ENCODE measurements at regions not wholly inside any gene's neighbourhood (a gene's known extent, or its start where the extent isn't known, plus 50 kb on each side); places are given as distances from the start of the nearest gene placed in this dataset.

GRCh38 chr3:30505866-30506520 lies 100.4 kb upstream of the TGFBR2 start:
- Histone ChIP-seq H3F3A (ENCODE audit: insufficient read depth) (no peaks in the 10 kb centered on the region), H3K36me3 (ENCODE audit: low read length) (no peaks in the 10 kb centered on the region), H3K9me2 (replicated peaks; ENCODE audit: insufficient read depth, low read length) (no peaks in the 10 kb centered on the region), H2AFZ (ENCODE audit: low read depth, low read length, severe bottlenecking) (no peak overlapping the region), H3K27me3 (ENCODE audit: low read length) (no peaks in the 10 kb centered on the region), H4K20me1 (ENCODE audit: low read depth, low read length) (no peaks in the 10 kb centered on the region), H3K27ac (ENCODE audit: low read depth, low read length) (no peak overlapping the region), H3K9me3 (ENCODE audit: insufficient read depth, low read length) (no peaks in the 10 kb centered on the region), H3K9ac (ENCODE audit: low read length) (no peak overlapping the region), H3K4me2 (ENCODE audit: low read depth, low read length, poor library complexity, severe bottlenecking) (no peak overlapping the region), H3K4me3 (ENCODE audit: insufficient read depth, low read length, poor library complexity, severe bottlenecking) (no peak overlapping the region), H3K79me2 (ENCODE audit: insufficient read depth, low read length) (no peaks in the 10 kb centered on the region)
- no peak for TF ChIP-seq EZH2phosphoT487 (conservative IDR thresholded peaks at IDR 0.05; ENCODE audit: low read length)
- TF ChIP-seq, protein P1, sequence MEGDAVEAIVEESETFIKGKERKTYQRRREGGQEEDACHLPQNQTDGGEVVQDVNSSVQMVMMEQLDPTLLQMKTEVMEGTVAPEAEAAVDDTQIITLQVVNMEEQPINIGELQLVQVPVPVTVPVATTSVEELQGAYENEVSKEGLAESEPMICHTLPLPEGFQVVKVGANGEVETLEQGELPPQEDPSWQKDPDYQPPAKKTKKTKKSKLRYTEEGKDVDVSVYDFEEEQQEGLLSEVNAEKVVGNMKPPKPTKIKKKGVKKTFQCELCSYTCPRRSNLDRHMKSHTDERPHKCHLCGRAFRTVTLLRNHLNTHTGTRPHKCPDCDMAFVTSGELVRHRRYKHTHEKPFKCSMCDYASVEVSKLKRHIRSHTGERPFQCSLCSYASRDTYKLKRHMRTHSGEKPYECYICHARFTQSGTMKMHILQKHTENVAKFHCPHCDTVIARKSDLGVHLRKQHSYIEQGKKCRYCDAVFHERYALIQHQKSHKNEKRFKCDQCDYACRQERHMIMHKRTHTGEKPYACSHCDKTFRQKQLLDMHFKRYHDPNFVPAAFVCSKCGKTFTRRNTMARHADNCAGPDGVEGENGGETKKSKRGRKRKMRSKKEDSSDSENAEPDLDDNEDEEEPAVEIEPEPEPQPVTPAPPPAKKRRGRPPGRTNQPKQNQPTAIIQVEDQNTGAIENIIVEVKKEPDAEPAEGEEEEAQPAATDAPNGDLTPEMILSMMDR (IDR thresholded peaks at IDR 0.05; ENCODE audit: insufficient read depth, low read length, poor library complexity, severe bottlenecking): no peak

DNA sequence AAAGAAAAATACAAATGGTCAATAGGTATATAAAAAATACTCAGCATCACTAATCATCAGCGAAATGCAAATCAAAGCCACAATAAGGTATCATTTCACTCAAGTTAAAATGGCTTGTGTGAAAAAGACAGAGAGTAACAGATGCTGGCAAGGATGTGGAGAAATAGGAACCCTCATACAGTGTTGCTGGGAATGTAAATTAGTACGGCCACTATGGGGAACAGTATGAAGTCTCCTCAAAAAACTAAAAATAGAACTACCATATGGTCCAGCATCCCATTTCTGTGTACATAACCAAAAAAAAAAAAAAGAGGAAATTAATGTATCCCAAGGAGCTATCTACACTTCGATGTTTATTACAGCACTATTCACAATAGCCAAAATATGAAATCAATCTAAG lies 98.1 kb upstream of the TGFBR2 start:
- Histone ChIP-seq H3K9me2 (replicated peaks; ENCODE audit: insufficient read depth, low read length) (no peaks in the 10 kb centered on the region), H3K4me2 (ENCODE audit: low read depth, low read length, poor library complexity, severe bottlenecking) (no peak overlapping the region), H2AFZ (ENCODE audit: low read depth, low read length, severe bottlenecking) (no peak overlapping the region), H3K79me2 (ENCODE audit: insufficient read depth, low read length) (no peaks in the 10 kb centered on the region), H3F3A (ENCODE audit: insufficient read depth) (no peaks in the 10 kb centered on the region), H3K27me3 (ENCODE audit: low read length) (no peaks in the 10 kb centered on the region), H4K20me1 (ENCODE audit: low read depth, low read length) (no peaks in the 10 kb centered on the region), H3K36me3 (ENCODE audit: low read length) (no peaks in the 10 kb centered on the region), H3K9ac (ENCODE audit: low read length) (no peak overlapping the region), H3K27ac (ENCODE audit: low read depth, low read length) (no peak overlapping the region), H3K4me3 (ENCODE audit: insufficient read depth, low read length, poor library complexity, severe bottlenecking) (no peak overlapping the region), H3K9me3 (ENCODE audit: insufficient read depth, low read length) (no peaks in the 10 kb centered on the region)
- TF ChIP-seq, protein P1 (IDR thresholded peaks at IDR 0.05; ENCODE audit: insufficient read depth, low read length, poor library complexity, severe bottlenecking): no peak
- no peak for TF ChIP-seq EZH2phosphoT487 (conservative IDR thresholded peaks at IDR 0.05; ENCODE audit: low read length)

DNA sequence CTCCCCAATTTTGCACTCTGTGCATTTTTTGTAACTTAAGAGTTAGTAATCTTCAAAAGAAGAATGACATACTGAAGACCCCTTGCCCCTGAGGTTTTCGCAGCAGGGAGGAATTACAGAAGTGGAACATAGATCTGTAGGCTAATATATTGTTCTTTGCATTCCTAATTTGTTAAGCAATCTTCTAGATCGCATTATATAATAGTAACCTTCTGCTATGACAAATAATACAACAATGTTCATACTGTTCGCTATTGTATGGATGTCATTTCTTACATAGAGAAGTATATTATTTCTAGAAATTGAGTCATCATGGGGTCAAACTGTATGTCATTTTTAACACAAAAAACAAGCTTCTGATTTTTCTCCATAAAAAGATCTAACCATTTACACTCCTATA lies 95.8 kb upstream of the TGFBR2 start:
- no peaks in the 10 kb centered on the region for H3K9me2 ChIP-seq (replicated peaks; ENCODE audit: insufficient read depth, low read length)
- no peaks in the 10 kb centered on the region for H3K79me2 ChIP-seq (ENCODE audit: insufficient read depth, low read length)
- H3K4me3 ChIP-seq (ENCODE audit: insufficient read depth, low read length, poor library complexity, severe bottlenecking): no peak overlapping the region
- no peaks in the 10 kb centered on the region for H3K36me3 ChIP-seq (ENCODE audit: low read length)
- no peaks in the 10 kb centered on the region for H3K9me3 ChIP-seq (ENCODE audit: insufficient read depth, low read length)
- no peak overlapping the region for H2AFZ ChIP-seq (ENCODE audit: low read depth, low read length, severe bottlenecking)
- H3F3A ChIP-seq (ENCODE audit: insufficient read depth): no peaks in the 10 kb centered on the region
- no peak overlapping the region for H3K9ac ChIP-seq (ENCODE audit: low read length)
- no peak overlapping the region for H3K4me2 ChIP-seq (ENCODE audit: low read depth, low read length, poor library complexity, severe bottlenecking)
- TF ChIP-seq EZH2phosphoT487 (conservative IDR thresholded peaks at IDR 0.05; ENCODE audit: low read length): no peak
- TF ChIP-seq, protein P1 (IDR thresholded peaks at IDR 0.05; ENCODE audit: insufficient read depth, low read length, poor library complexity, severe bottlenecking): no peak
- H3K27me3 ChIP-seq (ENCODE audit: low read length): no peaks in the 10 kb centered on the region
- no peaks in the 10 kb centered on the region for H4K20me1 ChIP-seq (ENCODE audit: low read depth, low read length)
- H3K27ac ChIP-seq (ENCODE audit: low read depth, low read length): no peak overlapping the region

Measured in SU-DHL-6 (cell line).